ENCODE measurements at regions not wholly inside any gene's neighbourhood (a gene's known extent, or its start where the extent isn't known, plus 50 kb on each side); places are given as distances from the start of the nearest gene placed in this dataset.
A peak's percentile ranks its signal among the peaks of the same experiment; 100 is the strongest.

DNA sequence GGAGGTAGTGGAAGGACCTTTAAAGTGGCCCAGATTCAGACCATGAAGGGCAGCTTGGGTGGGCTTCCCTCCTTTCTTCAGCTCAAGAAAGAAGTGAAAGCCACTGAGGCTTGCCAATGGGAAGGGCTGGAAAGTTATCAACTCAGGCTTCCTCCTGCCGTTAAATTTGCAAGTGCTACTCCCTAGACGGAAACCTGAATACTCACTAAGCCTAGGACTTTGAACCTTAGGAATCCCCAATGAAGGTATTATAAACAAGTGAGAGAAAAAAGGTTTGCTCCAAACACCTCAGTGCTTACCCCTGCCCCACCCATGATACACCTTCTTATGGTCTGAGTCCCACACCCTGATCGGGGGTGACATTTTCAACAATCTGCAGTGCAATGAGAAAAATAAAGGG, 396.4 kb downstream of the SHQ1 start:
- DNase-seq, result no peak

DNA sequence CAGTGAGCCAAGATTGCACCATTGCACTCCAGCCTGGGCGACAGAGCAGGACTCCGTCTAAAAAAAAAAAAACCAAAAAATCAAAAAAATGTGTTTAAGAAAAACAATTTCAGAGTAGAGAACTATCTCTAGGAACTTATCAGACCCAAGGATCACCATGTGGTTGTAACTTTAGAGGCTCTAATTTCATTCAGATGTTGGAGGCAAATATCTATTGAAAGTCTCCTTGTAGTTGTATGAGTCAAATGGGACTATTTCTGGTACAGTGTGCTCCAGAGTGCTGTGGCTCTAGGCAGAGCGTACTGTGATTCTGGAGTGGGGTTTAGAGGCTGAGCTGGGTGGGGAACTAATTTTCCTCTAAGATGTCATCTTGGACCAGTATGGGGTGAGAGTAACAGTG, 398.7 kb downstream of the SHQ1 start:
- DNase-seq, result peak; percentile 6

DNA sequence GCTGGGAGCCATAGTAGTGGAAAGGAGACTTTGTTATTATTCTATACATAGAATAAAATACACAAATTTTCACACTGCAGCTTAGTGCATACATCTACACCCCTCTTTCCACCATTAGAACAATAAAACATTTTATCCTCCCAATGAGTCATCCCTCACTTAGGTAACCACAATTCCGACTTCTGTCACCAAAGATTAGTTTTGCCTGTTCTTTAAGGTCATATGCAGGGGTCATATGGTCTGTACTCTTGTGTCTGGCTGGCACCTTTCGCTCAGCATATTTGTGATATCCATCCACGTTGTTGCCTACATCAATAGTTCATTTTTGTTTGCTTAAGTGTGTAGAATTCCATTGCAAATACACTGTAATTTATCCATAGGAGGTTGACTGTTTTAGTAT, 399.4 kb downstream of the SHQ1 start:
- DNase-seq, result peak; percentile 4

DNA sequence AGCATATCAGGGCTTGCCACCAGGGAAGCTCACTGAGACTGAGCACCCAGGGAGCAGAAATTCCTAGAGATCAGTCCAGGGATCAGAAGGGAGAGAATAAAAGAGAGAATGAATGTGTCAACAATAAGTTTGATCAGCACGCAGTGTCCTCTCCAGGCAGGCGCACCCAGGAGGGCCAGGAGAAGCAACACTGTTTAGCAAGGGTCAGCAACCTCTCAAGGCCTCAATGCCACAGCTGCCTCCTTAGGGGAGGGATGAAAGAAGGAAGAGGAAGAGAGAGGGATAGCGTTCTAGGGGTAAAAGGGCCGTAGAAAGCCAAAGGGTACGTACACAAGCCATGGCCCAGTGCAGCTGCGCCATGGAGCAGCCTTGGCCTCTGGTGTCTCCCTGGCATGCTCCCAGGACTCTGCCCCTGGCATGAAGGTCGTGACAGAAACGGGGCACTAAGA, 399.8 kb downstream of the SHQ1 start:
- DNase-seq, result peak; percentile 21

DNA sequence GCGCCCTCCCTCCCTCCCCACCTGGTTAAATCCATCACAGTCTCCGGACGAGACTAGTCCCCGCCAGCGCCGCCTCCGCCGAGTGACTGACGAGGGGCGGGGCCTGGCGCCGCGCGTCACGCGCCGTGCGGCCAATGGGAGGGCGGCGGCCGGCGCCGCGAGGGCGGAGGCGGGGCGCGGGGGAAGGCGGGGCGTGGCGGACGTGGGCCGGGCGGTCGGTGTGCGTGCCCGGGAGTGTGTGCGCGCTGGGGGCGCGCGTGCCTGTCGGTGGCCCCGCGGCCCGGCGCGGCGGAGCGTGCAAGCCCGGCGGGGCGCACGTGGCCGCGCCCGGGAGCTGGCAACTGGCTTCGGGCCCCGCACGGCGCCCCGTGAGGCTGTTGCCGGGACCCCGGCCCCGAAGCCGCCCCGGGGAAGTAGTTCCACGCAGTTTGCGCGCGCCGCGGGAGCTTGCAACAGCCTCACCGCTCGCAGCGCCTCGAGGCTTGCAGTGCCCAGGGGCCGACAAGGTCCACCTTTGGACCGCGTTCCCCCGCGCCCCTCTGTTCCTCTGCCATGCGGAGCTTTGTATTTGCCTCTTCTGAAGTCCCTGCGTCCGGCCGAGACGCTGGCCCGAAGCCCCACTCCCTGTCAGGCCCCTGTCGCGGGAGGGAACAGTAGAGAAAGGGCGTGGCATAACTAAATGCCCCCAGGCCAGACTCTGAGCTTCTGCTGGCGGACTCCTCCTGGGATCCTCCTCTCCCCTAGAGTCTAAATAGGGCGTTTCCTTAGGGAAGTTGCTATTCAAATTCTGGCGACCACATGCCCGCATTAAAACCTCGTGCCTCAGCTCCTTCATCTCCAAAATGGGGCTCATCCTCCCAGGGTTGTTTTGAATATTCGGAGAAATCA, 400.9 kb downstream of the SHQ1 start:
- peak; percentile 95 for DNase-seq

DNA sequence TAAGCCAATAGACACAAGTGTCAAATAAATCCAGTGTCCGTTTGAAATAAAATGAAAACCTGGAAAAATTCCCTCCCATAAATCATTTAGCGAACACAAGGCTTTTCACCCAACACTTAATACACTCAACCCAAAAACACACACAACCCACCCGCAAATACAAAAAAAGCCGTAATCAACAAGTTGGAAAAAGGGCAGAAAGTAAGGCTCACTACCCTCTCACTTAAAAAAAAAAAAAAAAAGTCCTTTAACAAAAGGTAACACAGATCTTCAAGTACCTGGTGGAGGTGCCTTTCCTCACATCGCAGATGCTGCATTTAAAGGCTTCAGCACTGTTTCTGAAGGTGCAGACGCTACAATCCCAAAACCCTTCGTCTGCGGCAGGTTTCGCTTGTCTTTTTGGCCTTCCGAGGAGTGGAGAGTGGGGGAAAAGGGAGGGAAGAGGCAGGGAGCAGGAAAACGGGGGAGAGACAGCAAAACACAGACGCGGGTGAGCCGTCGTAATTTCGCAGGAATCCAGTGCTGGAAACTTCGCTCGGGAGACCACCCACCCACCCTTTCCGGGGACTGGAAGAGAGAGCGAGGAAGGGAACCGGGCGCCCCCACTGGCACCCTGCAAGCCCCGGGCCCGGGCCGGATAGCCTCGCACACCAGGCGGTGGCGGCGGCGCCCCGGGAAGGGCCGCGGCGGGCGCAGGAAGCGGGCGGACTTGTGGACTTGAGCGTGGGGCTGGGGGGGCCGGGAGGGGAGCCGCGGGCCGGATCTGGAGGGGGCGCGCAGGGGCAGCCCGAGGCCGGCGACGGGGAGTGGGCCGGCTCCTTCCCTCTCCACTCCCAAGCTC, 401.8 kb downstream of the SHQ1 start, which contains the start of gene RYBP:
Gene RYBP, minus strand, starts transcription at position 404 of the 841 bp plus-strand sequence.
- DNase-seq, result peak; percentile 85

DNA sequence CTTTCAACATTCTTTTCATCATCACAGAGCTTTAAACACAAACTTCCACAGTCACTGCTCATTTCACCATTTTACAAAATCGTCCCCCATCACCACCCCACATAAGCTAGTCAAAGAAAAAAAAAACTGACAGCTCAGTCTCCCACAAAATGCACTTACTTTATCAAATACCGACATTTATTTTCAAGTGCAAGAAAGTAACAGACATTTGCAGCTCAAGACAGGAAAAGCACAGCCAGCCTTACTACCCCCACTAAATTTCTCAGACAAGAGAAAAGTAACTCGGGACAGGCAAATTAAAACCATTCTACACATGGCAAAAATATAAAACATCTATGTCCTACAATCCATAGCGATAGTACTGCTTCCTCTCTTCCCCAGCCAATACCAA, 402.4 kb downstream of the SHQ1 start:
- DNase-seq, result no peak

DNA sequence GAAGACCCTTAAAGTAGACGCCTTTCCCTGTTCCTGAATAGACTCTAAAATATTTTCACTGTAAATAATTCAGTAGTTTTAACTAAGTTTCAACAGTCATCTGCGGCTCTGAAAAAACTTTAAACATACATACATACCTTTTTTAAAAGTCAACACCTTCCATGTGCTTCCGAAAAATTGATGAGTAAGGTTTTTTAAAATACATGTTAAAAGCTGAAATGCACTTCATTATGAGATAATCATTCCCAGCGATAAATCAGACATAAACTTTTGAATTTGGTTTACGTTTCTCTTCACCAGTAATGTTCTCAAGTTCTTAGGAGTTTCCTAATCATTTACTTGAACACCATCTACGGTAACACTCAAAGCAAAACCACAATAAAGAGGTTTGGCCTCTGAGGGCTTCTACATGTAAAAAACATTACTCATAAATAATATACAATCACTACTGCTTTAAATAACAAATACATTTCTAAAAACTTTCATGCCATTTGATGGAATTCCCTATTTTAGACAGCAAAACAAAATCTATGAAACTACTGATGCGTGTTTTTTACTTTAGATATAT, 403.5 kb downstream of the SHQ1 start:
- no peak for DNase-seq

DNA sequence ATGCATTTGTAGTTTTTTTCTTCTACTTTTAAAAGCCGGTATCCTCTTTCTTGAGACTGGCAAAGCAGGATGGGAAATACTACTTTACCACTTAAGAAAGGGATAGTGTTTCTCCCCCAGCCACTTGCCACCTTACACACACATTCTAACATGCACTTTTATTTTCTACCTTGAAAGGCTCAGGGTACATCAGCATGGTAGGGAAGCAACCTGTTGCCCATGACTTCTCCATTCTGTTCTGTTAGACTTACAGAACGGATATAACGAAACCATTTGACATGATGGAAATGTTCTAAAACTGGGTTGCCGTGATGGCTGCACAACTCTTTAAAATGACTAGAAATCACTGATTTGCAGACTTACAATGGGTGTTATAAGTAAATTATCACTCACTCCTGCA, 405.5 kb downstream of the SHQ1 start:
- no peak for DNase-seq

DNA sequence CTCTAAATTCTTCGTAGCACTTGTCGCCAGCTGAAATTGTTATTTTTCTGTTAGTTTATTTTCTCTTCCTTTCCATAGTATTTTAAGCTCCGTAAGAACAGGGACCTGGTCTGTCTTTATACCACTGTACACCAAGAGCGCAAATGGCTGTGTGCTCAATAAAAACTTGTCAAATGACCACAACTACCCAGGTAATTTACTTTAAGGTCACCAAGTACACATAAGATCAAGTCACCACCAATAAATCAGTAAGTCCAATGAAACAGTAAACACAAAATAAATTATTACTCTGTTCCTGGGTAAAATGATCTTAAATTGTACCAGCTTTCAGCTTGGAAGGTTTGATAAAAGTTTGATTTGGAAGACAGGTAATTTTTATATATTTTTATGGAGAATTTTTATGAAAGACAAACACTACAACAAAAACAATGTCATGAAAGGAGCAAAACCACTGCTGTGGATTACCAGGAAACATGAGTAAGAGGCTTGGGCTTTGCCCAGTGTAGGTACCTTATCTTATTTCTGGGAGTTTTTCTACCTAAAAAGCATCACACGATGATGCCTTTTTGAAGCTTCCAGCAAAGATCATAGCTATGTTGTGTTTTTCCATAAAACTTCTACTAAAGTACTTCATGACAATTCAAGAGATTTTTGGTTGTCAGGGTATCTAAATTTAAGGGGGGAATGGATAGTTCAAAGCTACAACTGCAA, 406.8 kb downstream of the SHQ1 start:
- DNase-seq, result no peak

DNA sequence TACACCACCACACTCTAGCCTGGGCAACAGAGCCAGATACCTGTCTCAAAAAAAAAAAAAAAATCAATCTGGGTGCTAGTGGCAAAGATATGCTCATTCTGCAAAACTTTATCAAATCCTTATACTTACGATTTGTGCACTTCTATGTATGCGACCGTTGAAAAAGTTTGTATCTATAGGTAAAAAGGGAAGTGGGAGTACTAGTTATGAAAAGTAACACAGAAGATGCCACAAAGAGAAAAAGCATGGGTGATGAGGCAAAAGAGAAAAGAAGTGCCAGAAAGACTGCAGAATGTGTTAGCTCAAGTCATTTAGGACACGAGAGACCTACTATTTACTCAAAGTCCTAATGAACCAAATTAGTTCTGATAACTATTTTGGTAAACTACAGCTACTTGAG, 407.8 kb downstream of the SHQ1 start:
- DNase-seq, result no peak

DNA sequence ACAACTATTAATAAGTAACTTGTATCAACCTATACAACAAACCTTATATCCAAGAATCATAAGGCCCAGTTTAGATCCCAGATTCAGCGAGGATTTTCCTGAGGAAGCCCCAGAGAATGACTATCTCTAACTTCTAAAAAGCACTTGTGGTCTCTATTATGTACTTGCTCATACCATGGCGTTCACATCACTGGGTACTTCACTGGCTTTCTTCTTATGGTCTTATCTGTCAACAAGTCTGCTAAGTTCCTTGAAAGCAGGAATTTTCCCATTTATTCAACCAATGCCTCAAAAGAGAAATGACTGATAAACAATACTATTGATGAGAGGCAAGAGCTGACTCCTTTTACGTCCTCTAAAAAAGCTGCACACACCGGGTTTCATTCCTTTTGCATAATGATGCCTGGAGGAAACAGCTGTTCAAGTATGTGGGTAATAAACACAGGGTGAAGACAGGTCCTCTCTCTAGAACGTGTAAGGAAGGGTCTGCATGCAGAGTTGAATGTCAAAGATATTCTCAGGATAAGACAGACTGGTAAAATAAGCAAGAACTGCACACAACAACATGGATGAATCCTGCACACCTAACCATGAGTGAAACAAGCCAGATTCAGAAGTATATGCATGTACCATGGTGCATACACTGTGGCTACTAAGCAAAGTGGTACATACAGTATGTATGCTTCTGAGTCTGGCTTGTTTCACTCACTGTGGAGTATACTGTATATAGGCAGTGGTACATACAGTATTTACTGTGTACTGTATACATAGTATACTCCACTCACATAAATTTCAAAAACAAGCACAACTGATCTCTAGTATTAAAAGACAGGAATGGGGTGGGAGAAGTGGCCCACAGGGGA, 408.7 kb downstream of the SHQ1 start:
- DNase-seq, result no peak

DNA sequence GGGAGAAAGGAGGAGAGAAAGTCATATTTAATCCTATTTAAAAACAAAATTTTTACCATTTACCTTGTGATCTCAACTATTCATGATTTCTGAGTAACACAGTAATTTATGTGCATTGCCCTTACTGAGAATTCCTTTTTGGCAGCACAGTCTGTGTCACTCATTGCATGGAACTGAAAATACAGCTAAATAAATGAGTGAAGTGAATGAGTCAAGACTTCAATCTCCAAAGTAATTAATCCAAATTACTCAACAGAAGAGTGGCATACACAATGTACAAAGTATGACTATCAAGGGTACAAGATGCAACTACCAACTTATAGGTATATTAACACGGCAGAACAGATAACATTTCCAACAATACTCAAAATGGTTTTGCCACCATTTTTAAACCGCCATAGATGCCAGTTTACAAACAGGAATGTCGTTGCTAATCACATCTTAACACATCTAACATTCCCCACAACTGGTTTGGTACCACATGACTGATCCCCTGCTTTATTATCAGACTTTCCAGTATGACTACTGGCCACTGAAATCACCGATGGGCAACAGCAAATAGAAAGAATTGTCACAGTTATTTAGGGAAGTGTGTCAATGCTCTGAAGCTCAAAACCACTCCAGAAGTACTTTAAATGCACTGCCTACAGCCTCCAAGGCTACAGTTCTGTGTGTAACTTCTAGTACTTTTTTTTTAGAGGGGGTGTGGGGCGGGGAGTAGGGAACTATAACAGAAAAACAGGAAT, 410.4 kb downstream of the SHQ1 start:
- no peak for DNase-seq

DNA sequence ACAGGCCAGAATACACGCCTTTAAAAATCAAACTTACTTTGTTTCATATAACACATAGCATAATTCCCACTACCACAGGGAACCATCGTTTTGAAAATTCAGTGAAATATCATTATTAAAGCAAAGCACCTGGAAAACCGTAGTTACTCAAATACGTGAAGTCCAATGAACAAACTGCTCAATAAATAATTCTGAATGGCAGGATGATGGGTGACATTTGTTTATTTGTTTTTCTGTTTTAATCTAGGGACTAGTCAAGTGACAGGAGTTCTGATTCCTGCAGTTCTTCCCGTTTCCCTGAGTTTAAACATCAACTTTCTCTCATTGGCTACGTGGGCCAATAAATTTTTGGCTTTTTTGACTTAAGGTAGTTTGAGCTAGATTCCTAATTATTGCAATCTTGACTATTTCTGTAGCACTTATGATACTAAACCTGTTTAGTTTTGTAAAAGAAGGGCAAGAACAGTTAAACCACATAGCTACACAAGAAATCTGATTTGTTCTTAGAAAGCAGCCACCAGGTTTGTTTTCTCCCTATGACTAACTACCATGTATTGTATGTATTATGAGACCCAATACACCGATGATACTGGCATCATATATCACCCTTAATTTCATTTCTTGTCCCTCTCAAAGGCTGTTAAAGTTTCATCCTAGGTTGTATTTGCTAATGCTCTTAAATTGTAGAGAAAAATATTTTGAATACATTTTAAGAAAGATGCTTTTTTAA, 411.2 kb downstream of the SHQ1 start:
- DNase-seq, result no peak

DNA sequence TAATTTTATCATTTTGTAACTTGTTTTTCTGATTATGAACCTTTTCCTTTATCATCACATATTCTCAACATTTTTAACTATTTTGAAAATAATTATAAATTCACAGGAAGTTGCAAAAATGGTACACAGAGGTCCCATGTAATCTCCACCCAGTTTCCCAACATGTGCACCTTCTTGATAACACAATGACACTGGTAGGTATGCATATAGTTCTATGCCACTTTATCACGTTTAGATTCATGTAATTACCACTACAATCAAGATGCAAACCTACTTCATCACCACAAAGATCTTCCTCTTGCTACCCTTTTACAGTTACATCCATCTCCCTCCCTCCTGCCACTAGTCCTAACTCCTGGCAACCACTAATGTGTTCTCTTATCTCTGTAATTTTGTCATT, 413.9 kb downstream of the SHQ1 start:
- DNase-seq, result no peak

DNA sequence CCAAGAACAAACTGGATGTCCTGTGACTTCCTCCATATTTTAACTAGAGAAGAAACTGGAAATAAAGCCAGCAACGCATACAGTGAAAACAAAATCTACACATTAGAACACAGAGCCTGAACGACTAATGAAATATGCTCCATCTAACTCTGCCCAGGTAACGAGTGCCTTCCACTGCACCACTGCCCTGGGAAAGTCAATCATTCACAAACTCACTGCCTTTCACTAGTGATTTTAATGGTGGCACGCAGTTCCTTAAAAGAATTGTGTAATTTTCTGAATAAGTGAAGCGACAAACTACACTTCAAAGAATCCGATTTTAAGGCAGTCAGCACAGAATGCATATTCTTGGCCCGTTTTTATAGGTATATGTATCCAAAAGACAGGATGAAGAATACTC, 416.0 kb downstream of the SHQ1 start:
- DNase-seq, result no peak

DNA sequence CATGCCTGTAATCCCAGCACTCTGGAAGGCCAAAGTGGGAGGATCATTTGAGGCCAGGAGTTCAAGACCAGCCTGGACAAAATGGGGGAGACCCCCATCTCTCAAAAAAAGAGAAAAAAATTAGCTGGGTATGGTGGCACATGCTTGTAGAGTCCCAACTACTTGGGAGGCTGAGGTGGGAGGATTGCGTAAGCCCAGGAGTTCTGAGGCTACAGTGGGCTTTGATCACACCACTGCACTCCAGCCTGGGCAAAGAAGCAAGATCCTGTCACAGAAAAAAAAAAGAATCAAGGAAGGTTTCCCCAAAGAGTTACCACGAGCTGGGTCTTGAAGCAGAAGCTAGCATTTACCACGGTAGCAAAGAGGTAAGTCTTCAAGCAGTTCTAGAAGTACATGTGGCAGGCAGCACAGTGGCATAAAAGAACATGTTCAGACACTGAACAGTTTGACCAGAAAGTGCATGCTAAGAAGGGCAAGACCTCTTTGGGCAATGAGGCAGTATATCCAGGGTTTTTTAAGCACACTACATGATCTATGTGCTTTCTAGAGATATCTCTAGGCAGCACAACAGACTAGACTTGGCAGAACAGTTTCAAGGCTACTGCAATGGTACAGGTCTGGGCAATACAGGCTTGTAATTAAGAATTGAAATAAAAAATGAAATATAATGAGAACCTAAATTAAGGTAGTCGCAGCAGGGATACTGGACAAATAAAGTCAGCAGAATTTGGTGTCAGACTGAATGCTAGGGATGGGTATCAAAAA, 418.5 kb downstream of the SHQ1 start:
- no peak for DNase-seq

DNA sequence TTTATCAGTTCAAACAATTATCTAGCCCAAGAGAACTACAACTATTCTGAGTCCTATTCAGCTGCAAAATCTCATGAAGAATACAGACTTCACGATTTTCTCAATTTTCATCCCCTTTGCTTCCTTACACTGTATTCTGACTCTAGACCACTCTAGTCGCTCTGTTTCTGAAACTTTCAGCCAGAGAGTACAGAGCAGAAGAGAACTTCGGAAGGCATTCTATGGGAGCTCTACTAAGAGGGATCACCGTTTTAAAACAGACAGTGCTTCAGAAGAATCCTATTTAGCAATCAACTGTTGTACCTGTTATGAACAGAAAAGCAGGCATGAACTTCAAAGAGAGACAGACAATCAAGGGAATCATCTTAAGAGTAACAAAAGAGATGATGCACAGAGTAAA, 419.4 kb downstream of the SHQ1 start:
- DNase-seq, result no peak

DNA sequence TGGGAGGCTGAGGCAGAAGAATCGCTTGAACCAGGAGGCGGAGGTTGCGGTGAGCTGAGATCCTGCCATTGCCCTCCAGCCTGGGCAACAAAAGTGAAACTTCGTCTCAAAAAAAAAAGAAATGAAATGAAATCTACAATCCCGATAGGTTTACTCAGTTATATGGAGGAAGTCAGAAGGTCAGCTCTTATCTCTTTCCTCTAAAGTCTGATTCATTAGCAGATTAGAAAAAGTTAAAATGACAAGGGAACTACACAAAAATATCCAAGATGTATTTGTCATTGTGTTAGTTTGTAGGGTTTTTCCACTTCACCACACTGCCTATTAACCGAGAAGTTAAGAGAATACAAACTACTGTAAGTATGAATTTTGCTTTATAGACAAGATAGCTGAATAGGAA, 420.6 kb downstream of the SHQ1 start:
- no peak for DNase-seq
